Fibroblast of pulmonary artery (primary cell): ENCODE measurements at regions not wholly inside any gene's neighbourhood (a gene's known extent, or its start where the extent isn't known, plus 50 kb on each side); places are given as distances from the start of the nearest gene placed in this dataset.

Experiments
- DNase-seq: peaks from one replicate; pipeline ENCODE4 v3.0.0-alpha.2; 2010; ENCODE audit warnings: low read depth
- H3K4me3 ChIP-seq: replicated peaks from 2 replicates; pipeline ENCODE4 v1.5.1; 2011; ENCODE audit warnings: low read depth, mild to moderate bottlenecking, control low read depth, low read length, moderate library complexity
- TF ChIP-seq, protein P1 (sequence below): IDR thresholded peaks from 2 replicates; pipeline ENCODE4 v1.5.1; 2011; ENCODE audit warnings: mild to moderate bottlenecking, control low read depth, low read length, inconsistent platforms; ENCODE audit errors: missing control alignments

DNA sequence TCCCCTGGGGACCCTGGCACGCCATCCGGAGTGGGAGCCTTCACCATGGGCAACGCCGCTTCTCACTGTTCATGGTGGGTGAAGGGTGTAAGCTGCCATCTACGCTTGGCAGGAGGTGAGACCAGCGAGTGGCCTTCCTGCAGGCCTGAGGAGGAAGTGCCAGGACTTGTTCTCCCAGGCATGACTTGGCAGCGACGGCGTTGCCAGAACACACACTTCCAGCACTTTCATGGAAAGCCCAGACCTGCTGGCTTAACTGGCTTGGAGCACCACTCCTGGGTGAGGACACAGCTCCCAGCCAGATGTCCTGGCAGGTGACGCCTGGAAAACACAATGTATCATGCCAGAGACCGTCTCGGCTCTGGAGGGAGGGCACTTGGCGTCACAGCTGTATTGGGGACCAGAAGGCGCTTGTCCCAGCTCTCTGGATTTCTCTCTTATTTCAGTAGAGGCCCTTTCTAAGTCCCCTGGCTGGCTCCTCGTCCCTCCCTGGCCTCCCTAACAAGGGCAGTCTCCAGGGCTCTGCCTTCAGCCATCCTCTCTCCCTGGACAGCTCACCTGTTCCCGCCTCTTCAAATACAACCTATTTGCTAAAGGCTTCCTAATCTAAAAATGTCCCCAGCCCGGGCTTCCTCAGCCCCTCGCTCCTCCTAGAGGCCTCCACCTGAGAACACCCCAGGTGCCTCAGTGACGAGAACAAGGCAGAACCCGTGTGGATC, 188.3 kb downstream of the OLFM1 start:
- TF ChIP-seq, protein P1, sequence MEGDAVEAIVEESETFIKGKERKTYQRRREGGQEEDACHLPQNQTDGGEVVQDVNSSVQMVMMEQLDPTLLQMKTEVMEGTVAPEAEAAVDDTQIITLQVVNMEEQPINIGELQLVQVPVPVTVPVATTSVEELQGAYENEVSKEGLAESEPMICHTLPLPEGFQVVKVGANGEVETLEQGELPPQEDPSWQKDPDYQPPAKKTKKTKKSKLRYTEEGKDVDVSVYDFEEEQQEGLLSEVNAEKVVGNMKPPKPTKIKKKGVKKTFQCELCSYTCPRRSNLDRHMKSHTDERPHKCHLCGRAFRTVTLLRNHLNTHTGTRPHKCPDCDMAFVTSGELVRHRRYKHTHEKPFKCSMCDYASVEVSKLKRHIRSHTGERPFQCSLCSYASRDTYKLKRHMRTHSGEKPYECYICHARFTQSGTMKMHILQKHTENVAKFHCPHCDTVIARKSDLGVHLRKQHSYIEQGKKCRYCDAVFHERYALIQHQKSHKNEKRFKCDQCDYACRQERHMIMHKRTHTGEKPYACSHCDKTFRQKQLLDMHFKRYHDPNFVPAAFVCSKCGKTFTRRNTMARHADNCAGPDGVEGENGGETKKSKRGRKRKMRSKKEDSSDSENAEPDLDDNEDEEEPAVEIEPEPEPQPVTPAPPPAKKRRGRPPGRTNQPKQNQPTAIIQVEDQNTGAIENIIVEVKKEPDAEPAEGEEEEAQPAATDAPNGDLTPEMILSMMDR, result no peak
- no peak for DNase-seq

DNA sequence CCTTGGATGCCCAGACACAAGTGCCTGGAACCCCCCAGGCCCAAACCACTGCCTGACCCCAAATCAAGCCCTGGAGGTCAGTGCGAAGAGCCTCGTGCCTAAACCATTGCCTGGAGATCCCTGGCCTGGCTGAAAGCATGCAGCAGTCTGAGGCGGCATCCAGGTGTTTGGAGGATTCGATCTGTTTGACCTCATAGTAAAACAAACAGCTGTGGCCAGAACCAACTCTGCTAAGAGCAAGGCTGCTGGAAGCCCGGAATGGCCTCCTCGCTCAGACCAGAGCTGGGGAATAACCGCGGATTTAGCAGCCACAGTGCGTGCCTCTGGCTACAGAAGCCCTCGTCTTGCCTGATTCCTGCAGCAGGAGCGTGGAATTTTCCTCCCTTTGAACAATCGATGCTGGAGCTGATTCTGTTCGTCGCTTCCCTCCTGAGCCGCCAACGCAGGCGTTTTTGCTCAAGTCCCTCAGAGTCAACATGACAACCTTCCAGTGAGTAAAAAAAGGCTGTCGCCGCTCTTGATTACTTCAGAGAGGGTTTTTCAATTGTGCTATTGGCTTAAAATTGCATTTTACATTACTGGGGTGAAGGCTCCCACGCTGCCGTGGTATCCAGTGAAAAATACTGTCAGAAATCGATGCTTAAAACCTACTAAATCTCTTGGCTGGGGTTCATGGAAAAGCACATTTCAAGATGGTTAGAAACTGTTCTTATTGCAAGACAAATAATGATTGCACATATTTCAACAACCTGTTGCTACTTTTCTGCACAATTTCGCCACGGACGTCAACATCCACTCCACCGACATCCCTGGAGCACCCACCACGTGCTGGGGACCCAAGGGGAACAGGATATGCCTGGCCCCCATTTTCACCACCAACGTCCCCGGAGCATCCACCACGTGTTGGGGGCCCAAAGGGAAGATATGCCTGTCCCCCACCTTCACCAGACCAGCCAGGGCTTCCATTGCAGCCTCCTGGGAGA, 190.0 kb downstream of the OLFM1 start:
- no peak for DNase-seq
- TF ChIP-seq, protein P1, result no peak

More for the DNA sequence above, 188.3 kb downstream of the OLFM1 start:
- no peak overlapping the region for H3K4me3 ChIP-seq

DNA sequence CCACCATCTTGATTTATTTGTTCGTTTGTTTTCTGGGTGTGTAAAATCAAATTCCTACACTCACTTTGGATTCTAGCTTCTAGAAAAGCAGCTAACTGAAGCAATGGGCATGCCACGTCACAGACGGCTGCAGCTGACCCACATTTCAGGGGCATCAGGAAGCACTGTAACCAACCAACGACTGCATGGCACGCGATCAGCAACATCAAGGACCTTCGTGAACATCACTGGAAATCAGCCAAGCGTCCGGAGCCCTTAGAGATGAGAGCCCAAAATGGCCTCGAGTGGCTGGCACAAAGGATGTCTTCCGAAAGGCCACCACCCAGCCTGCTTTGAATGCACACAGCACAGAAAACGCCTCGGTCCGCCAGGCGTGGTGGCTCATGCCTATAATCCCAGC, 191.1 kb downstream of the OLFM1 start:
- TF ChIP-seq, protein P1, result no peak
- H3K4me3 ChIP-seq, result no peak overlapping the region
- DNase-seq, result no peak

More for the DNA sequence above, 190.0 kb downstream of the OLFM1 start:
- no peak overlapping the region for H3K4me3 ChIP-seq

DNA sequence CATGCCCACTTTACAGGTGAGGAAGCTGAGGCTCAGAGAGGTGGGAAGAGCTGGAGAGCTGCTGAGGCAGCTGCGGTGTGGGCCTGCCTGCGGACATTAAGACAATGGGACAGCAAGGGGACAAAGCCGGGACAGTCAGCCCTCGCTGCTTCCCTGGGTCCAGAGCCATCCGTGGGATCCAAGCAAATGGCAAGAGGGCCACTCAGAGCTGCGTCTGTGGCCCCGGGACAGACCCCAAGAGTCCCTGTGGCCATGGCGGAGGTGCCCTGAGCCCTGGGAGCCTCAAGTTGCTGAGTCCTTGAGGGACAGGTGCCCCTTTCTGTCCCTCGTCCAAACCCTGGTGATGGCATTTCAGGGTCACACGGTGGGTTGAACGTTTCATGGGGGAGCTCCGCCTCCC, 191.9 kb downstream of the OLFM1 start:
- H3K4me3 ChIP-seq, result no peak overlapping the region
- no peak for DNase-seq
- TF ChIP-seq, protein P1, result no peak

DNA sequence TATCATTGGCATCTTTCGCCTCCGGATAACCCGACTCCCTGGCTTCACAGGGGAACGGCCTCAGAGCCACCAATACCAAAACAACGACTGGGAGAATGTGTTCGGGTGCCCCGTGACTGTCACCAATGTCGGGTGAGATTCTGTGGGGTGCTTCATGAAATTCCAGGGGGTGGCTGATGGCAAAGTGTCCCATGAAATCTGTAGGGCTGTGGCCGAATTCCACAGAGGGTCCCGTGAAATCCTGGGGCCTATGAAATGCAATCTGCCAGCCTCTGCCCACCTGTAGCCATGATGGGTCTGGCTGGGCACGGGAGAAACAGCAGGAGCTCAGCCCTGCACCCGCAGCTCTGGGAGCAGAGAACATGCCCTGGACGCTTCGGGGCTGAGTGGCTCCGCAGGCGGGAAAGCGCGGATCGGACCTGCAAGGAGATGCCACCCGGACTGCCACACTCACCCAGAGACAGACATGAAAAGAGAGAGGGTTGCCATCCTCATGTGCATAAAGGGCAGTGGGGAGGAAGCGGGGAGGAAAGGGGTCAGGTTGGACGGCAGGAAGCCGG, 192.4 kb downstream of the OLFM1 start:
- no peak for DNase-seq
- TF ChIP-seq, protein P1, result no peak
- H3K4me3 ChIP-seq, result no peak overlapping the region

DNA sequence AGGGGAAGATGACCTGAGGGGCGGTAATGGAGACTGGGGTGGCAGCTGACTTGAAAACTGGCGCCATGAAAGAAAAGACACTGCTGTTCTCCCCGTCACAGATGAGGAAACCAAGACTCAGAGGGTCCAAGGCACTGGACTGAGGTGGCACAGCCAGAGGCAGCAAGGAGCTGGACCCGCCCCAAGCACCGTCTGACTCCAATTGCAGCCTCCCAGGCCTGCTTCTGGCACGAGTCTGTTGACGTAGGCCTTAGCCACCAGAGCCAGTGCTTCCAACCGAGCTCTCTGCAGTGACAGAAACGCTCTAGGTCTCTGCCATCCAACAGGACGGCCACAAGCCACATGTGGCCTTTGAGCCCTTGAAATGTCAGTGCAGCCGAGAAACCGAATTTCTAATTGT, 193.2 kb downstream of the OLFM1 start:
- H3K4me3 ChIP-seq, result no peak overlapping the region
- TF ChIP-seq, protein P1, result no peak
- DNase-seq, result no peak
